ENCODE measurements at regions not wholly inside any gene's neighbourhood (a gene's known extent, or its start where the extent isn't known, plus 50 kb on each side); places are given as distances from the start of the nearest gene placed in this dataset.

DNA sequence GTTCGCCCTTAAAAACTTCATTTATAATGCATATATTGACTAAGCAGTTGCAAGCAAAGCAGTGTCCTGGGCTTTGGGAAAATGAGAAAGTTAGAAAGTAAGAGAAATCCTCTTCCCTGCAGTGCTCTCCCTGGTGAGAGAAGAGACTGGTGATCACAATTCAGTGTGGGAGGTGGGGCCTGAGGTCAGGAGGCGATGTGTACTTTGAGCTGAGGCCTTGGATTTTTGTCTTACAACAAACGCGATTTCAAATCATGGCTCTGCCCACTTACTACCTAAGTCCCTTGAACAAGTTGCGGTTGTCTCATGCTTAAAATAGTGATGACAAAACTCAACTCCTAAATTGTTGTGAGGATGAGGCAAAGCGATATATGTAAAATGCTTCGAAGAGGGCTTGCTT, 316.3 kb upstream of the NECTIN3 start:
- Histone ChIP-seq H3K27me3 (replicated peaks in 1 of 2; ENCODE audit: control insufficient read depth in 2 of 2, insufficient read depth in 2 of 2, low read length in 1 of 2) (no peaks in the 10 kb centered on the region), H3K4me2 (ENCODE audit: control insufficient read depth, insufficient read depth) (no peak overlapping the region), H3K9ac (ENCODE audit: control insufficient read depth, insufficient read depth, low read length) (no peak overlapping the region), H3K27ac (ENCODE audit: control insufficient read depth, insufficient read depth) (no peak overlapping the region), H3K79me2 (ENCODE audit: control insufficient read depth, insufficient read depth, low read length) (no peaks in the 10 kb centered on the region), H3K4me1 (ENCODE audit: control insufficient read depth, insufficient read depth, low read length) (no peaks in the 10 kb centered on the region), H4K20me1 (ENCODE audit: control insufficient read depth, insufficient read depth) (no peaks in the 10 kb centered on the region), H2AFZ (ENCODE audit: control insufficient read depth, low read depth, low read length) (no peak overlapping the region), H3K4me3 (no peak overlapping the region), H3K9me3 (replicated peaks; ENCODE audit: control insufficient read depth, insufficient read depth, low read length) (no peaks in the 10 kb centered on the region), H3K36me3 (ENCODE audit: control insufficient read depth in 2 of 2, insufficient read depth in 2 of 2, low read length in 1 of 2) (no peaks in the 10 kb centered on the region)
- ATAC-seq, result no peak
- BruUV-seq (replicated peaks), result no TSS peak
- no peak for FAIRE-seq
- intact Hi-C loops (cut with micrococcal nuclease; ENCODE audit: unreplicated experiment) (no loop called here), in situ Hi-C loops (cut with MboI) (no loop called here)
- DNase-seq (ENCODE audit: low read depth, low spot score), result no peak
- SMC1A ChIA-PET (ENCODE audit: uncharacterized antibody, unreplicated experiment), result no interaction called here
- CTCF ChIA-PET, result no interaction called here
- POLR2A ChIA-PET, result no interaction called here
- 59% methylated on average over 7 of the region's 7 CpGs for WGBS (ENCODE audit: insufficient coverage, insufficient replicate concordance, low lambda C conversion rate, missing lambda C conversion rate)
- TF ChIP-seq SKIL (IDR thresholded peaks at IDR 0.05; ENCODE audit: low read depth, poor library complexity, severe bottlenecking), result no peak
- no peak for TF ChIP-seq ZNF592 (IDR thresholded peaks at IDR 0.05)
- no peak for TF ChIP-seq SREBF2 (IDR thresholded peaks at IDR 0.05; ENCODE audit: low read length)
- TF ChIP-seq, protein P1, sequence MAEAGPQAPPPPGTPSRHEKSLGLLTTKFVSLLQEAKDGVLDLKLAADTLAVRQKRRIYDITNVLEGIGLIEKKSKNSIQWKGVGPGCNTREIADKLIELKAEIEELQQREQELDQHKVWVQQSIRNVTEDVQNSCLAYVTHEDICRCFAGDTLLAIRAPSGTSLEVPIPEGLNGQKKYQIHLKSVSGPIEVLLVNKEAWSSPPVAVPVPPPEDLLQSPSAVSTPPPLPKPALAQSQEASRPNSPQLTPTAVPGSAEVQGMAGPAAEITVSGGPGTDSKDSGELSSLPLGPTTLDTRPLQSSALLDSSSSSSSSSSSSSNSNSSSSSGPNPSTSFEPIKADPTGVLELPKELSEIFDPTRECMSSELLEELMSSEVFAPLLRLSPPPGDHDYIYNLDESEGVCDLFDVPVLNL (IDR thresholded peaks at IDR 0.05; ENCODE audit: low read depth, low read length), result no peak
- TF ChIP-seq CTCF (IDR thresholded peaks at IDR 0.05 in 2 of 3, conservative IDR thresholded peaks at IDR 0.05 in 1 of 3; ENCODE audit: control insufficient read depth in 2 of 3, extremely low read depth in 1 of 3, insufficient read depth in 1 of 3, low read depth in 3 of 3, low read length in 3 of 3), result no peak
- TF ChIP-seq RCOR1 (conservative IDR thresholded peaks at IDR 0.05; ENCODE audit: low read depth, low read length), result no peak
- no peak for TF ChIP-seq KLF5 (IDR thresholded peaks at IDR 0.05; ENCODE audit: partially characterized antibody)
- TF ChIP-seq YBX1 (IDR thresholded peaks at IDR 0.05), result no peak
- TF ChIP-seq FOS (IDR thresholded peaks at IDR 0.05; ENCODE audit: borderline replicate concordance, extremely low read depth, insufficient read length), result no peak
- no peak for TF ChIP-seq NR2C1 (IDR thresholded peaks at IDR 0.05)
- TF ChIP-seq TCF7 (IDR thresholded peaks at IDR 0.05; ENCODE audit: borderline replicate concordance), result no peak
- no peak for TF ChIP-seq FOXK2 (IDR thresholded peaks at IDR 0.05)
- TF ChIP-seq CHD1 (IDR thresholded peaks at IDR 0.05; ENCODE audit: low read depth, low read length), result no peak
- TF ChIP-seq RFX5 (IDR thresholded peaks at IDR 0.05; ENCODE audit: low read depth, low read length), result no peak
- TF ChIP-seq CBX5 (IDR thresholded peaks at IDR 0.05; ENCODE audit: low read depth), result no peak
- no peak for TF ChIP-seq WRNIP1 (IDR thresholded peaks at IDR 0.05; ENCODE audit: borderline replicate concordance, low read depth, low read length)
- RAD21 ChIA-PET (ENCODE audit: unreplicated experiment), result no interaction called here

Measured in GM12878 (cell line).